Neural progenitor cell (in vitro differentiated cells): ENCODE measurements at regions not wholly inside any gene's neighbourhood (a gene's known extent, or its start where the extent isn't known, plus 50 kb on each side); places are given as distances from the start of the nearest gene placed in this dataset.

Experiments used
- EZH2 ChIP-seq: fragments of 200-600 bp; sonication (generic); IDR thresholded peaks from 2 replicates; pipeline ENCODE4 v1.6.1; 2017; ENCODE audit warnings: antibody characterized with exemption, mild to moderate bottlenecking, moderate library complexity
- EZH2phosphoT487 ChIP-seq: fragments of 200-600 bp; sonication (generic); IDR thresholded peaks from 2 replicates; pipeline ENCODE4 v1.6.1; 2017; ENCODE audit warnings: antibody characterized with exemption
- TF ChIP-seq, protein P1 (sequence below): fragments of 200-600 bp; sonication (generic); IDR thresholded peaks from 2 replicates; pipeline ENCODE4 v1.5.1; 2017; ENCODE audit warnings: antibody characterized with exemption, mild to moderate bottlenecking

DNA sequence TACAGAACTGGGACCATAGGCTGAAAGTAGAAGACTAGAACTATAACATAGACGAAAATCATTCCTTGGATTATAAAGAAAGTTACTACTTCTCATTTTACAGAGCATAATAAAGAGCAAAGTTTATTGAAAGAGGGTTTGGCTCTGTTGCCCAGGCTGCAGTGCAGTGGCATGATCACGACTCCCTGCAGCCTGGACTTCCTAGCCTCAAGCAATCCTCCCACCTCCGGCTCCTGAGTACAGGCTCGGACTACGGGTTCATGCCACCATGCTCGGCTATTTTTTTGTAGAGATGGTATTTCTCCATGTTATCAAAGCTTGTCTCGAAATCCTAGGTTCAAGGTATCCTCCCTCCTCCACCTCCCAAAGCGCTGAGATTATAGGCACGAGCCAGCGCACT lies 190.1 kb upstream of the FOXG1 start:
- TF ChIP-seq, protein P1, sequence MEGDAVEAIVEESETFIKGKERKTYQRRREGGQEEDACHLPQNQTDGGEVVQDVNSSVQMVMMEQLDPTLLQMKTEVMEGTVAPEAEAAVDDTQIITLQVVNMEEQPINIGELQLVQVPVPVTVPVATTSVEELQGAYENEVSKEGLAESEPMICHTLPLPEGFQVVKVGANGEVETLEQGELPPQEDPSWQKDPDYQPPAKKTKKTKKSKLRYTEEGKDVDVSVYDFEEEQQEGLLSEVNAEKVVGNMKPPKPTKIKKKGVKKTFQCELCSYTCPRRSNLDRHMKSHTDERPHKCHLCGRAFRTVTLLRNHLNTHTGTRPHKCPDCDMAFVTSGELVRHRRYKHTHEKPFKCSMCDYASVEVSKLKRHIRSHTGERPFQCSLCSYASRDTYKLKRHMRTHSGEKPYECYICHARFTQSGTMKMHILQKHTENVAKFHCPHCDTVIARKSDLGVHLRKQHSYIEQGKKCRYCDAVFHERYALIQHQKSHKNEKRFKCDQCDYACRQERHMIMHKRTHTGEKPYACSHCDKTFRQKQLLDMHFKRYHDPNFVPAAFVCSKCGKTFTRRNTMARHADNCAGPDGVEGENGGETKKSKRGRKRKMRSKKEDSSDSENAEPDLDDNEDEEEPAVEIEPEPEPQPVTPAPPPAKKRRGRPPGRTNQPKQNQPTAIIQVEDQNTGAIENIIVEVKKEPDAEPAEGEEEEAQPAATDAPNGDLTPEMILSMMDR, result no peak
- TF ChIP-seq EZH2 (no peak), EZH2phosphoT487 (no peak)
